ENCODE measurements at regions not wholly inside any gene's neighbourhood (a gene's known extent, or its start where the extent isn't known, plus 50 kb on each side); places are given as distances from the start of the nearest gene placed in this dataset.

DNA sequence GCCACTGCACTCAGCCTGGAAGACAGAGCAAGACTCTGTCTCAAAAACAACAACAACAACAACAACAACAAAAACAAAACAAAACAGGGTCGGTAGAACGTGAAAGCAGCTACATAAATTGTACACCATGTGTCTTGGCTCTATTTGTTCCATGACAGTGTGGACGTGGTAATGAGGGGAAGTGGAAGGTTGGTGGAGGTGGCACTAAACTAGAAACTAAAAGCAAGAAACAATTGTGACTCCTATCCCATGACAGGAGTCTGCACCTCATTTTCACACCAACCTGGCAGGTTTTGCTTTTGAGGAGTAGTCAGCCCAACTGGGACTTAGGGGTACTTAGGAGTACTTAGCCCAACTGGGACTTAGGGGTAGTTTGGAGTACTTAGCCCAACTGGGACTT, 62.5 kb upstream of the MRPS9 start:
- Histone ChIP-seq H2BK12ac (ENCODE audit: low read length in 2 of 2) (no peak overlapping the region), H2BK120ac (ENCODE audit: low read depth, low read length) (no peak overlapping the region), H3K4me1 (ENCODE audit: control insufficient read depth, insufficient read depth, low read depth, low read length) (peaks cover 4% of the 10 kb centered on the region), H2AK5ac (ENCODE audit: low read length, severe bottlenecking) (no peak overlapping the region), H4K8ac (ENCODE audit: low read length) (no peak overlapping the region), H3K4me3 (ENCODE audit: insufficient read depth in 1 of 2, low read depth in 1 of 2, low read length in 2 of 2) (no peak overlapping the region), H3K18ac (ENCODE audit: low read depth in 1 of 2, low read length in 2 of 2) (no peak overlapping the region), H3K9me3 (ENCODE audit: control insufficient read depth, low read length) (no peaks in the 10 kb centered on the region), H3K9ac (ENCODE audit: low read length) (no peak overlapping the region), H3K4ac (ENCODE audit: low read depth in 1 of 2, low read length in 2 of 2) (no peak overlapping the region), H2BK15ac (ENCODE audit: low read depth, poor library complexity, severe bottlenecking) (no peak overlapping the region), H3K79me1 (replicated peaks; ENCODE audit: low read length, poor library complexity, severe bottlenecking) (no peaks in the 10 kb centered on the region), H4K91ac (ENCODE audit: low read length) (no peak overlapping the region), H3K23ac (ENCODE audit: low read length in 2 of 2) (no peak overlapping the region), H2AFZ (ENCODE audit: low read depth, low read length) (no peak overlapping the region), H3K4me2 (ENCODE audit: low read length, poor library complexity, severe bottlenecking) (no peak overlapping the region), H3K27ac (ENCODE audit: low read length, poor library complexity, severe bottlenecking) (no peak overlapping the region), H3K27me3 (ENCODE audit: control insufficient read depth in 1 of 2, insufficient read depth in 1 of 2, low read length in 2 of 2) (peaks cover 0 to 5% of the 10 kb centered on the region in 2 experiments), H2BK5ac (ENCODE audit: low read depth, low read length, poor library complexity, severe bottlenecking) (no peak overlapping the region), H3K36me3 (ENCODE audit: control insufficient read depth in 1 of 2, insufficient read depth in 2 of 2, low read depth in 1 of 2, low read length in 2 of 2) (no peaks in the 10 kb centered on the region), H3K14ac (ENCODE audit: low read length in 2 of 2) (no peak overlapping the region)
- no peak for DNase-seq
- WGBS, result 67% methylated on average over 3 of the region's 3 CpGs

DNA sequence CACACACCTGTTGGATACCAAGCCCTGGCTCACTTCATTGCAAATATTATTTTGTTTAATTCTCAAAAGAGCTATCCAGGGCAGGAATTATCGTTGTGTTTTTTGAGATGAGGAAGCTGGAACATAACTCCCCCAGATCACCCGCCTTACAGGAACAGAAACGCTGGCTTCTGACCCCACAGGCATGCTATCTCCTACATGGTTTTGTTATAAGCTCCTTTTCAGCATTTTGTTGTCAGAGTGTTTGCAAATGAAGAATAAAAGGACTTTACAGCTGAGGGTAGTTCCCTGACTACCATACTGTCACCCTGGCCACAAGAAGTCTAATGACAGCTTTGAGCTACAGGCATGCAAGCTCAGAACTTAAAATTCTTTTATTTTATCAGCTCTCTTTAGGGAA, 62.0 kb upstream of the MRPS9 start:
- H3K14ac ChIP-seq (ENCODE audit: low read length in 2 of 2), result no peak overlapping the region
- H3K79me1 ChIP-seq (replicated peaks; ENCODE audit: low read length, poor library complexity, severe bottlenecking), result no peaks in the 10 kb centered on the region
- H3K4ac ChIP-seq (ENCODE audit: low read depth in 1 of 2, low read length in 2 of 2), result no peak overlapping the region
- no peak overlapping the region for H2BK12ac ChIP-seq (ENCODE audit: low read length in 2 of 2)
- H3K9me3 ChIP-seq (ENCODE audit: control insufficient read depth, low read length), result no peaks in the 10 kb centered on the region
- no peak overlapping the region for H2BK120ac ChIP-seq (ENCODE audit: low read depth, low read length)
- H3K9ac ChIP-seq (ENCODE audit: low read length), result no peak overlapping the region
- no peak for DNase-seq
- H4K8ac ChIP-seq (ENCODE audit: low read length), result no peak overlapping the region
- H3K4me2 ChIP-seq (ENCODE audit: low read length, poor library complexity, severe bottlenecking), result no peak overlapping the region
- H2AK5ac ChIP-seq (ENCODE audit: low read length, severe bottlenecking), result no peak overlapping the region
- H3K36me3 ChIP-seq (ENCODE audit: control insufficient read depth in 1 of 2, insufficient read depth in 2 of 2, low read depth in 1 of 2, low read length in 2 of 2), result no peaks in the 10 kb centered on the region
- no peak overlapping the region for H3K18ac ChIP-seq (ENCODE audit: low read depth in 1 of 2, low read length in 2 of 2)
- WGBS, result no CpG with 5 or more reads among the region's 3 CpGs
- H3K27me3 ChIP-seq (ENCODE audit: control insufficient read depth in 1 of 2, insufficient read depth in 1 of 2, low read length in 2 of 2), result peaks cover 0 to 5% of the 10 kb centered on the region in 2 experiments
- no peak overlapping the region for H3K27ac ChIP-seq (ENCODE audit: low read length, poor library complexity, severe bottlenecking)
- H2BK15ac ChIP-seq (ENCODE audit: low read depth, poor library complexity, severe bottlenecking), result no peak overlapping the region
- H3K23ac ChIP-seq (ENCODE audit: low read length in 2 of 2), result no peak overlapping the region
- no peak overlapping the region for H3K4me3 ChIP-seq (ENCODE audit: insufficient read depth in 1 of 2, low read depth in 1 of 2, low read length in 2 of 2)
- no peak overlapping the region for H2AFZ ChIP-seq (ENCODE audit: low read depth, low read length)
- peaks cover 4% of the 10 kb centered on the region for H3K4me1 ChIP-seq (ENCODE audit: control insufficient read depth, insufficient read depth, low read depth, low read length)
- no peak overlapping the region for H4K91ac ChIP-seq (ENCODE audit: low read length)
- H2BK5ac ChIP-seq (ENCODE audit: low read depth, low read length, poor library complexity, severe bottlenecking), result no peak overlapping the region

DNA sequence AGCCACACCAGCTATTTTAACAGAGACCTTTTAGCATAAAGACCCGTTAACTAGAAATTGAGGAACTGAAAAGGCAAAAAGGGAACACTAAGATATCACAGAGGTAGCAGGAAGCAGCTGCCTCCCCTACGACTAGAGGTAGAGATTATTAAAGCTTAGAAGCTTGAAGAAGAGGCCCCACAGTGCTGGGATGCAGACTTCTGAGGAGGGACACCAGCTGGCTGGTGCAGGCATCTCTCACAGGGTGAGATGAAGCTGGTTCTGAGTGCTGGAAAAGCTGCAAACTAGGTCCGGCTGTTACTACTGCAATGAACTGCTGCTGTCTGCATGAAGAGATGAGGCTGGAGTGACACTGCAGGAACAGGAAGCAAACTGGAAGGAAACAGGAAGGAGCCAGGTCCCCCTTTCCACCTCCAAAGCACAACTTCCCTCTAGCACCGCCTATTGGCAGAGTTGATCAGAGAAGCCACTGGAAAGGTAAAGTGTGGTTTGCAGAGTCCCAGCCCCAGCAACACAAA, 61.2 kb upstream of the MRPS9 start:
- H3K4me2 ChIP-seq (ENCODE audit: low read length, poor library complexity, severe bottlenecking), result no peak overlapping the region
- H3K9ac ChIP-seq (ENCODE audit: low read length), result no peak overlapping the region
- no peak overlapping the region for H3K14ac ChIP-seq (ENCODE audit: low read length in 2 of 2)
- no peak overlapping the region for H3K18ac ChIP-seq (ENCODE audit: low read depth in 1 of 2, low read length in 2 of 2)
- H4K91ac ChIP-seq (ENCODE audit: low read length), result no peak overlapping the region
- no peak overlapping the region for H2BK15ac ChIP-seq (ENCODE audit: low read depth, poor library complexity, severe bottlenecking)
- 53% methylated on average over 4 of the region's 4 CpGs for whole genome bisulfite sequencing
- no peak overlapping the region for H3K4ac ChIP-seq (ENCODE audit: low read depth in 1 of 2, low read length in 2 of 2)
- H3K27ac ChIP-seq (ENCODE audit: low read length, poor library complexity, severe bottlenecking), result no peak overlapping the region
- H2BK120ac ChIP-seq (ENCODE audit: low read depth, low read length), result no peak overlapping the region
- no peak overlapping the region for H2AK5ac ChIP-seq (ENCODE audit: low read length, severe bottlenecking)
- peaks cover 4% of the 10 kb centered on the region for H3K4me1 ChIP-seq (ENCODE audit: control insufficient read depth, insufficient read depth, low read depth, low read length)
- H3K23ac ChIP-seq (ENCODE audit: low read length in 2 of 2), result no peak overlapping the region
- H4K8ac ChIP-seq (ENCODE audit: low read length), result no peak overlapping the region
- no peak overlapping the region for H2AFZ ChIP-seq (ENCODE audit: low read depth, low read length)
- H3K4me3 ChIP-seq (ENCODE audit: insufficient read depth in 1 of 2, low read depth in 1 of 2, low read length in 2 of 2), result no peak overlapping the region
- peaks cover 0 to 5% of the 10 kb centered on the region in 2 experiments for H3K27me3 ChIP-seq (ENCODE audit: control insufficient read depth in 1 of 2, insufficient read depth in 1 of 2, low read length in 2 of 2)
- no peaks in the 10 kb centered on the region for H3K9me3 ChIP-seq (ENCODE audit: control insufficient read depth, low read length)
- no peaks in the 10 kb centered on the region for H3K79me1 ChIP-seq (replicated peaks; ENCODE audit: low read length, poor library complexity, severe bottlenecking)
- no peak overlapping the region for H2BK12ac ChIP-seq (ENCODE audit: low read length in 2 of 2)
- H3K36me3 ChIP-seq (ENCODE audit: control insufficient read depth in 1 of 2, insufficient read depth in 2 of 2, low read depth in 1 of 2, low read length in 2 of 2), result no peaks in the 10 kb centered on the region
- DNase-seq, result no peak
- no peak overlapping the region for H2BK5ac ChIP-seq (ENCODE audit: low read depth, low read length, poor library complexity, severe bottlenecking)

DNA sequence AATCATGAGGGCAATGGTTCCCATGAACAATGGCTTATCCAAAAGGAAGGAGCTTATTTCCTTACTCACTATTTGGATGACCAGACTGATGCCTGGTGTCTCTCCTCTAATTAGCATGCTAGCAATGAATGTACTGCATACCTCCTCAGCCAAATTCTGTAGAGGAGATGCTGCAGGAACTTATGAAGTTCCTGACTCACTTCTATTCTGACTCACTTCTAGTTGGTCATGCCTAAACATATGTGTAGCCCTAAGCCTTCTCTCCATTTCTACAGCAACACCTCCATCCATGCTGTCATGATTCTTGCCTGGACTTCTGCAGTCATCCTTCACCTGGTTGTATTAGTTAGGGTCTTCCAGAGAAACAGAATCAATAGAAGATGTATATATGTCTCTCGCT, 59.9 kb upstream of the MRPS9 start:
- Histone ChIP-seq H3K4ac (ENCODE audit: low read depth in 1 of 2, low read length in 2 of 2) (no peak overlapping the region), H2AFZ (ENCODE audit: low read depth, low read length) (no peak overlapping the region), H3K9me3 (ENCODE audit: control insufficient read depth, low read length) (no peaks in the 10 kb centered on the region), H3K14ac (ENCODE audit: low read length in 2 of 2) (no peak overlapping the region), H4K8ac (ENCODE audit: low read length) (no peak overlapping the region), H4K91ac (ENCODE audit: low read length) (no peak overlapping the region), H3K23ac (ENCODE audit: low read length in 2 of 2) (no peak overlapping the region), H2BK12ac (ENCODE audit: low read length in 2 of 2) (no peak overlapping the region), H3K27ac (ENCODE audit: low read length, poor library complexity, severe bottlenecking) (no peak overlapping the region), H3K36me3 (ENCODE audit: control insufficient read depth in 1 of 2, insufficient read depth in 2 of 2, low read depth in 1 of 2, low read length in 2 of 2) (no peaks in the 10 kb centered on the region), H3K4me2 (ENCODE audit: low read length, poor library complexity, severe bottlenecking) (no peak overlapping the region), H2BK120ac (ENCODE audit: low read depth, low read length) (no peak overlapping the region), H3K79me1 (replicated peaks; ENCODE audit: low read length, poor library complexity, severe bottlenecking) (no peaks in the 10 kb centered on the region), H3K9ac (ENCODE audit: low read length) (no peak overlapping the region), H3K4me1 (ENCODE audit: control insufficient read depth, insufficient read depth, low read depth, low read length) (peaks cover 4% of the 10 kb centered on the region), H2BK15ac (ENCODE audit: low read depth, poor library complexity, severe bottlenecking) (no peak overlapping the region), H3K4me3 (ENCODE audit: insufficient read depth in 1 of 2, low read depth in 1 of 2, low read length in 2 of 2) (no peak overlapping the region), H2AK5ac (ENCODE audit: low read length, severe bottlenecking) (no peak overlapping the region), H2BK5ac (ENCODE audit: low read depth, low read length, poor library complexity, severe bottlenecking) (no peak overlapping the region), H3K27me3 (ENCODE audit: control insufficient read depth in 1 of 2, insufficient read depth in 1 of 2, low read length in 2 of 2) (peaks cover 0 to 5% of the 10 kb centered on the region in 2 experiments), H3K18ac (ENCODE audit: low read depth in 1 of 2, low read length in 2 of 2) (no peak overlapping the region)
- DNase-seq, result no peak
- WGBS, result no CpG with 5 or more reads among the region's 1 CpG
